GM19193 (cell line): ENCODE measurements at regions not wholly inside any gene's neighbourhood (a gene's known extent, or its start where the extent isn't known, plus 50 kb on each side); places are given as distances from the start of the nearest gene placed in this dataset.

Experiments
- POLR2A ChIP-seq: IDR thresholded peaks from 4 replicates; pipeline ENCODE4 v1.6.1; 2011; ENCODE audit not compliant: insufficient read depth, insufficient read length; ENCODE audit errors: extremely low read depth

GRCh38 chr10:31754803-31755624 is 173.6 kb downstream of the ARHGAP12 start:
- TF ChIP-seq POLR2A: no peak

GRCh38 chr10:31753681-31754080 is 174.9 kb downstream of the ARHGAP12 start:
- no peak for TF ChIP-seq POLR2A

GRCh38 chr10:31752170-31752569 is 176.5 kb downstream of the ARHGAP12 start:
- no peak for TF ChIP-seq POLR2A

GRCh38 chr10:31751738-31752080 is 176.9 kb downstream of the ARHGAP12 start:
- no peak for TF ChIP-seq POLR2A

- TF ChIP-seq POLR2A: no peak
These were observed 177.4 kb downstream of the ARHGAP12 start for GRCh38 chr10:31751051-31751737.

- no peak for TF ChIP-seq POLR2A
These were observed 178.4 kb downstream of the ARHGAP12 start for GRCh38 chr10:31749981-31750840.

- no peak for TF ChIP-seq POLR2A
These were observed 179.3 kb downstream of the ARHGAP12 start for GRCh38 chr10:31749301-31749700.

- TF ChIP-seq POLR2A: no peak
These were observed 182.8 kb downstream of the ARHGAP12 start for GRCh38 chr10:31745612-31746376.

- TF ChIP-seq POLR2A: no peak
These were observed 184.6 kb downstream of the ARHGAP12 start for GRCh38 chr10:31744025-31744424.

- no peak for TF ChIP-seq POLR2A
These were observed 186.4 kb downstream of the ARHGAP12 start for GRCh38 chr10:31742255-31742654.

GRCh38 chr10:31741473-31741872 is 187.2 kb downstream of the ARHGAP12 start:
- TF ChIP-seq POLR2A: no peak

- no peak for TF ChIP-seq POLR2A
These were observed 188.9 kb downstream of the ARHGAP12 start for GRCh38 chr10:31739711-31740110.

- TF ChIP-seq POLR2A: no peak
These were observed 189.5 kb downstream of the ARHGAP12 start for GRCh38 chr10:31739146-31739545.

GRCh38 chr10:31731711-31732110 is 196.9 kb downstream of the ARHGAP12 start:
- no peak for TF ChIP-seq POLR2A
